ENCODE measurements at regions not wholly inside any gene's neighbourhood (a gene's known extent, or its start where the extent isn't known, plus 50 kb on each side); places are given as distances from the start of the nearest gene placed in this dataset.
"Not testable (repeated sequence)": the region's sequence is repeated elsewhere in the genome, so short reads cannot be mapped to it uniquely, and the experiment has no call there.

DNA sequence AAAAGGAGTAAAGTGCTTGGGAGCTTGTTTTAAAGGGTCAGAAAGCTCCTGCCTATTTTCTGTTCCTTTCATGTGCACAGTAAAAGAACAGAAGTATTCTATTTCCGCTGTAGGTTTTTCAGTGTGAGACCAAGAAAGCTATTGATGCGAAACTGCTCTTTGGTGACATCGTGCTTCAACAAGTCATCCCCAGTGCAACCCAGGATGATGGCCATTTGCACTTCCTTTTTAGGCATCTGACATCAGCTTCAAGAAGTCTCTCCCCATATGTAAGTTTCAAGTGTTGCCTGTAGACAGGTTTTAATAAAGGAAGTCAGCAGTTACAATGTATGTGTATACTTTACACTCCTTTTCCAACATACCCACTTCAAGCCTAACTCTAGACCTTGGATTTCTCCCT, 131.6 kb downstream of the RFX6 start:
- Histone ChIP-seq H2AFZ (ENCODE audit: insufficient read depth, low read length, poor library complexity) (no peak overlapping the region), H3K9me3 (ENCODE audit: insufficient read depth, low read depth, low read length) (no peaks in the 10 kb centered on the region), H2BK12ac (ENCODE audit: low read length) (no peak overlapping the region), H2BK5ac (ENCODE audit: low read depth, low read length, poor library complexity) (no peak overlapping the region), H3K27ac (ENCODE audit: low read depth, low read length) (no peak overlapping the region), H3K4me3 (ENCODE audit: low read depth, low read length) (no peak overlapping the region), H3K9ac (ENCODE audit: low read length) (no peak overlapping the region), H3K23ac (ENCODE audit: low read length) (no peak overlapping the region), H3K18ac (ENCODE audit: low read length) (no peak overlapping the region), H3K36me3 (ENCODE audit: control insufficient read depth in 1 of 2, insufficient read depth in 2 of 2, low read length in 2 of 2) (no peaks in the 10 kb centered on the region), H3K79me2 (ENCODE audit: control insufficient read depth, insufficient read depth, low read length, poor library complexity) (no peaks in the 10 kb centered on the region), H3K27me3 (ENCODE audit: insufficient read depth, low read length) (no peaks in the 10 kb centered on the region), H3K79me1 (ENCODE audit: low read length) (peaks cover 3% of the 10 kb centered on the region), H4K8ac (ENCODE audit: low read depth, low read length) (no peak overlapping the region), H3K14ac (ENCODE audit: low read length) (no peak overlapping the region), H4K91ac (ENCODE audit: low read depth, low read length) (no peak overlapping the region), H2BK120ac (ENCODE audit: insufficient read depth, low read length, poor library complexity) (no peak overlapping the region), H3K4me1 (ENCODE audit: control insufficient read depth in 1 of 2, insufficient read depth in 2 of 2, low read length in 2 of 2) (peaks cover 0 to 2% of the 10 kb centered on the region in 2 experiments), H3K4ac (ENCODE audit: low read depth, low read length) (no peak overlapping the region), H2AK5ac (ENCODE audit: low read length) (no peak overlapping the region), H3K4me2 (ENCODE audit: low read length) (no peak overlapping the region), H4K12ac (ENCODE audit: low read depth, low read length) (no peak overlapping the region)
- no CpG with 5 or more reads among the region's 3 CpGs for WGBS (ENCODE audit: extremely low coverage, insufficient coverage, insufficient read length)
- no peak for DNase-seq

DNA sequence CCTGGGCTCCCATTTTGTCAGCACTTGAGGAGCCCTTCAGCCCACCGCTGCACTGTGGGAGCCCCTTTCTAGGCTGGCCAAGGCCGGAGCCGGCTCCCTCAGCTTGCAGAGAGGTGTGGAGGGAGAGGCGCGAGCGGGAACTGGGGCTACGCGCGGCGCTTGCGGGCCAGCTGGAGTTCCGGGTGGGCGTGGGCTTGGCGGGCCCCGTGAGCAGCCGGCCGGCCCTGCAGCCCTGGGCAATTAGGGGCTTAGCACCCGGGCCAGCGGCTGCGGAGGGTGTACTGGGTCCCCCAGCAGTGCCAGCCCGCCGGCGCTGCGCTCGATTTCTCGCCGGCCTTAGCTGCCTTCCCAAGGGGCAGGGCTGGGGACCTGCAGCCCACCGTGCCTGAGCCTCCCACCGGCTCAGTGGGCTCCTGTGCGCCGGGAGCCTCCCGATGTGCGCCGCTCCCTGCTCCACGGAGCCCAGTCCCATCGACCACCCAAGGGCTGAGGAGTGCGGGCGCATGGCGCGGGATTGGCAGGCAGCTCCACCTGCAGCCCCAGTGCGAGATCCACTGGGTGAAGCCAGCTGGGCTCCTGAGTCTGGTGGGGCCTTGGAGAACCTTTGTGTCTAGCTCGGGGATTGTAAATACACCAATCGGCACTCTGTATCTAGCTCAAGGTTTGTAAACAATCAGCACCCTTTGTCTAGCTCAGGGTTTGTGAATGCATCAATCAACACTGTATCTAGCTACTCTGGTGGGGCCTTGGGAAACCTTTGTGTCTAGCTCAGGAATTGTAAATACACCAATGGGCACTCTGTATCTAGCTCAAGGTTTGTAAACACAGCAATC, 137.8 kb downstream of the RFX6 start:
- H2BK5ac ChIP-seq (ENCODE audit: low read depth, low read length, poor library complexity); H2BK120ac ChIP-seq (ENCODE audit: insufficient read depth, low read length, poor library complexity); H3K27ac ChIP-seq (ENCODE audit: low read depth, low read length); H3K9ac ChIP-seq (ENCODE audit: low read length); H2AK5ac ChIP-seq (ENCODE audit: low read length); H3K27me3 ChIP-seq (ENCODE audit: insufficient read depth, low read length); H3K18ac ChIP-seq (ENCODE audit: low read length); H4K12ac ChIP-seq (ENCODE audit: low read depth, low read length); H3K4ac ChIP-seq (ENCODE audit: low read depth, low read length); H3K14ac ChIP-seq (ENCODE audit: low read length); H3K9me3 ChIP-seq (ENCODE audit: insufficient read depth, low read depth, low read length); H2AFZ ChIP-seq (ENCODE audit: insufficient read depth, low read length, poor library complexity); H3K79me1 ChIP-seq (ENCODE audit: low read length); DNase-seq; H4K91ac ChIP-seq (ENCODE audit: low read depth, low read length); H3K4me3 ChIP-seq (ENCODE audit: low read depth, low read length); H3K4me2 ChIP-seq (ENCODE audit: low read length); H3K79me2 ChIP-seq (ENCODE audit: control insufficient read depth, insufficient read depth, low read length, poor library complexity); H2BK12ac ChIP-seq (ENCODE audit: low read length); H3K36me3 ChIP-seq (ENCODE audit: control insufficient read depth in 1 of 2, insufficient read depth in 2 of 2, low read length in 2 of 2); H3K23ac ChIP-seq (ENCODE audit: low read length); H4K8ac ChIP-seq (ENCODE audit: low read depth, low read length); H3K4me1 ChIP-seq (ENCODE audit: control insufficient read depth in 1 of 2, insufficient read depth in 2 of 2, low read length in 2 of 2): not testable (repeated sequence)
- no CpG with 5 or more reads among the region's 43 CpGs for WGBS (ENCODE audit: extremely low coverage, insufficient coverage, insufficient read length)

GRCh38 chr6:117015474-117015804, 138.4 kb downstream of the RFX6 start:
- H4K91ac ChIP-seq (ENCODE audit: low read depth, low read length); H3K23ac ChIP-seq (ENCODE audit: low read length); H2BK120ac ChIP-seq (ENCODE audit: insufficient read depth, low read length, poor library complexity); DNase-seq; H2BK12ac ChIP-seq (ENCODE audit: low read length); H3K9ac ChIP-seq (ENCODE audit: low read length); H2AK5ac ChIP-seq (ENCODE audit: low read length); H3K9me3 ChIP-seq (ENCODE audit: insufficient read depth, low read depth, low read length); H3K4me3 ChIP-seq (ENCODE audit: low read depth, low read length); H3K27ac ChIP-seq (ENCODE audit: low read depth, low read length); H3K4me2 ChIP-seq (ENCODE audit: low read length); H3K36me3 ChIP-seq (ENCODE audit: control insufficient read depth in 1 of 2, insufficient read depth in 2 of 2, low read length in 2 of 2); H3K4me1 ChIP-seq (ENCODE audit: control insufficient read depth in 1 of 2, insufficient read depth in 2 of 2, low read length in 2 of 2); H3K14ac ChIP-seq (ENCODE audit: low read length); H2BK5ac ChIP-seq (ENCODE audit: low read depth, low read length, poor library complexity); H2AFZ ChIP-seq (ENCODE audit: insufficient read depth, low read length, poor library complexity); H3K4ac ChIP-seq (ENCODE audit: low read depth, low read length); H3K27me3 ChIP-seq (ENCODE audit: insufficient read depth, low read length); H4K12ac ChIP-seq (ENCODE audit: low read depth, low read length); H3K18ac ChIP-seq (ENCODE audit: low read length); H3K79me1 ChIP-seq (ENCODE audit: low read length); H3K79me2 ChIP-seq (ENCODE audit: control insufficient read depth, insufficient read depth, low read length, poor library complexity); H4K8ac ChIP-seq (ENCODE audit: low read depth, low read length): not testable (repeated sequence)
- no CpG with 5 or more reads among the region's 4 CpGs for WGBS (ENCODE audit: extremely low coverage, insufficient coverage, insufficient read length)

DNA sequence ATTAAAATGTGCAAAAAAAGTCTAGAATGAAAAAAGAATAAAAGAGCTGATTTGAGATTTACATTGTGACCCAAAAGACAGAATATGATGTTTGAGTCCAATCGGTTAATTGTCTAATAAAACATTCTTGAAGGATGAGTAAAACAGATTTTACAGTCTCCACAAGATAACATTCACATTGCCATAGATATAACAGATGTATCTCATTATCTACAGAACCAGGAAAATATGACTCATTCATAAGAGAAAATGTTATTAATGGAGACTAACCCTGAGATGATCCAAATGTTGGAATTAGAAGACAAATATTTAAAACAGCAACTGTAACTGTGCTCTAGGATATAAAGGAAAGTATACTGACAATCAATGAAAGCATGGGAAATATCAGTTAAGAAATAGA, 141.7 kb downstream of the RFX6 start:
- H2AFZ ChIP-seq (ENCODE audit: insufficient read depth, low read length, poor library complexity) = no peak overlapping the region
- no peak overlapping the region for H4K91ac ChIP-seq (ENCODE audit: low read depth, low read length)
- no peak overlapping the region for H3K23ac ChIP-seq (ENCODE audit: low read length)
- no peaks in the 10 kb centered on the region for H3K79me1 ChIP-seq (ENCODE audit: low read length)
- H4K12ac ChIP-seq (ENCODE audit: low read depth, low read length) = no peak overlapping the region
- H3K27ac ChIP-seq (ENCODE audit: low read depth, low read length) = no peak overlapping the region
- WGBS (ENCODE audit: extremely low coverage, insufficient coverage, insufficient read length) = no CpG with 5 or more reads among the region's 1 CpG
- H2BK12ac ChIP-seq (ENCODE audit: low read length) = no peak overlapping the region
- H3K27me3 ChIP-seq (ENCODE audit: insufficient read depth, low read length) = no peaks in the 10 kb centered on the region
- no peak overlapping the region for H2BK120ac ChIP-seq (ENCODE audit: insufficient read depth, low read length, poor library complexity)
- no peak overlapping the region for H3K4me2 ChIP-seq (ENCODE audit: low read length)
- H3K18ac ChIP-seq (ENCODE audit: low read length) = no peak overlapping the region
- no peaks in the 10 kb centered on the region for H3K36me3 ChIP-seq (ENCODE audit: control insufficient read depth in 1 of 2, insufficient read depth in 2 of 2, low read length in 2 of 2)
- H3K4me1 ChIP-seq (ENCODE audit: control insufficient read depth in 1 of 2, insufficient read depth in 2 of 2, low read length in 2 of 2) = no peaks in the 10 kb centered on the region
- H3K4ac ChIP-seq (ENCODE audit: low read depth, low read length) = no peak overlapping the region
- H3K79me2 ChIP-seq (ENCODE audit: control insufficient read depth, insufficient read depth, low read length, poor library complexity) = no peaks in the 10 kb centered on the region
- DNase-seq = no peak
- no peak overlapping the region for H3K4me3 ChIP-seq (ENCODE audit: low read depth, low read length)
- H2BK5ac ChIP-seq (ENCODE audit: low read depth, low read length, poor library complexity) = no peak overlapping the region
- H3K14ac ChIP-seq (ENCODE audit: low read length) = no peak overlapping the region
- H2AK5ac ChIP-seq (ENCODE audit: low read length) = no peak overlapping the region
- no peaks in the 10 kb centered on the region for H3K9me3 ChIP-seq (ENCODE audit: insufficient read depth, low read depth, low read length)
- H4K8ac ChIP-seq (ENCODE audit: low read depth, low read length) = no peak overlapping the region
- H3K9ac ChIP-seq (ENCODE audit: low read length) = no peak overlapping the region

Data from trophoblast cell (in vitro differentiated cells and primary cell).